DMS114 treated with DMSO at 0.1 percent for 48 hours (cell line): ENCODE measurements at regions not wholly inside any gene's neighbourhood (a gene's known extent, or its start where the extent isn't known, plus 50 kb on each side); places are given as distances from the start of the nearest gene placed in this dataset.
"Not testable (repeated sequence)": the region's sequence is repeated elsewhere in the genome, so short reads cannot be mapped to it uniquely, and the experiment has no call there.

Experiments
- DNase-seq: peaks from one replicate; lab custom pipeline; 2025; ENCODE audit not compliant: unreplicated experiment; lab: John Stamatoyannopoulos, UW

GRCh38 chr4:132085105-132085504 lies 1064.0 kb upstream of the PCDH10 start:
- no peak for DNase-seq

- no peak for DNase-seq
Observed at GRCh38 chr4:132094017-132094416, 1055.1 kb upstream of the PCDH10 start.

- no peak for DNase-seq
Observed at GRCh38 chr4:132097041-132097440, 1052.1 kb upstream of the PCDH10 start.

GRCh38 chr4:132101526-132101925 lies 1047.6 kb upstream of the PCDH10 start:
- DNase-seq: no peak

GRCh38 chr4:132108784-132109183 lies 1040.3 kb upstream of the PCDH10 start:
- DNase-seq: no peak

- no peak for DNase-seq
Observed at GRCh38 chr4:132114885-132115284, 1034.2 kb upstream of the PCDH10 start.

- DNase-seq: not testable (repeated sequence)
Observed at GRCh38 chr4:132122741-132123140, 1026.4 kb upstream of the PCDH10 start.

GRCh38 chr4:132123870-132124623 lies 1025.0 kb upstream of the PCDH10 start:
- no peak for DNase-seq

GRCh38 chr4:132124624-132124974 lies 1024.5 kb upstream of the PCDH10 start:
- no peak for DNase-seq

GRCh38 chr4:132125131-132125530 lies 1024.0 kb upstream of the PCDH10 start:
- no peak for DNase-seq

GRCh38 chr4:132132433-132132832 lies 1016.7 kb upstream of the PCDH10 start:
- DNase-seq: no peak

- no peak for DNase-seq
Observed at GRCh38 chr4:132169660-132170059, 979.4 kb upstream of the PCDH10 start.

- no peak for DNase-seq
Observed at GRCh38 chr4:132180020-132180427, 969.1 kb upstream of the PCDH10 start.

- no peak for DNase-seq
Observed at GRCh38 chr4:132195176-132195575, 953.9 kb upstream of the PCDH10 start.

- no peak for DNase-seq
Observed at GRCh38 chr4:132203618-132204017, 945.5 kb upstream of the PCDH10 start.

- DNase-seq: no peak
Observed at GRCh38 chr4:132214519-132214918, 934.6 kb upstream of the PCDH10 start.

GRCh38 chr4:132218406-132218805 lies 930.7 kb upstream of the PCDH10 start:
- no peak for DNase-seq

- no peak for DNase-seq
Observed at GRCh38 chr4:132227151-132227856, 921.8 kb upstream of the PCDH10 start.

- peak; percentile 25 for DNase-seq
Observed at GRCh38 chr4:132227857-132228165, 921.3 kb upstream of the PCDH10 start.

GRCh38 chr4:132228676-132229075 lies 920.4 kb upstream of the PCDH10 start:
- DNase-seq: no peak

- no peak for DNase-seq
Observed at GRCh38 chr4:132230025-132230424, 919.1 kb upstream of the PCDH10 start.

- no peak for DNase-seq
Observed at GRCh38 chr4:132238697-132239096, 910.4 kb upstream of the PCDH10 start.

- no peak for DNase-seq
Observed at GRCh38 chr4:132240081-132240480, 909.0 kb upstream of the PCDH10 start.
